ENCODE measurements at regions not wholly inside any gene's neighbourhood (a gene's known extent, or its start where the extent isn't known, plus 50 kb on each side); places are given as distances from the start of the nearest gene placed in this dataset.

- TF ChIP-seq POLR2A (IDR thresholded peaks at IDR 0.05) (no peak), CTCF (IDR thresholded peaks at IDR 0.05) (no peak), POLR2AphosphoS5 (IDR thresholded peaks at IDR 0.05) (no peak)
These were observed 223.9 kb downstream of the TGFB2 start for GRCh38 chr1:218568962-218569550.
